ENCODE measurements at regions not wholly inside any gene's neighbourhood (a gene's known extent, or its start where the extent isn't known, plus 50 kb on each side); places are given as distances from the start of the nearest gene placed in this dataset.
A peak's percentile ranks its signal among the peaks of the same experiment; 100 is the strongest.

- intact Hi-C loops (cut with DNase I) = no loop called here
- ATAC-seq = no peak
- no peak for DNase-seq (ENCODE audit: low spot score)
Measured at GRCh38 chr4:179894066-179894778, 2349.0 kb upstream of the TENM3 start.

- intact Hi-C loops (cut with DNase I) = no loop called here
- DNase-seq (ENCODE audit: low spot score) (no peak), ATAC-seq (no peak)
Measured at GRCh38 chr4:179919587-179919986, 2323.6 kb upstream of the TENM3 start.

- no peak for ATAC-seq
Measured at GRCh38 chr4:179927473-179927872, 2315.7 kb upstream of the TENM3 start.

GRCh38 chr4:179941911-179942310 lies 2301.3 kb upstream of the TENM3 start:
- intact Hi-C loops (cut with DNase I) = no loop called here
- DNase-seq (ENCODE audit: low spot score) = no peak
- no peak for ATAC-seq

More at GRCh38 chr4:179927473-179927872, 2315.7 kb upstream of the TENM3 start:
- intact Hi-C loops (cut with DNase I) = loop anchor here (10.0 kb wide), 1 partner anchor 1253 kb away; no protein-coding TSS in a partner anchor
- DNase-seq (ENCODE audit: low spot score) = no peak

- no peak for DNase-seq (ENCODE audit: low spot score)
- intact Hi-C loops (cut with DNase I) = no loop called here
- ATAC-seq = no peak
Measured at GRCh38 chr4:179976777-179977176, 2266.4 kb upstream of the TENM3 start.

- DNase-seq (ENCODE audit: low spot score) = no peak
- no peak for ATAC-seq
- intact Hi-C loops (cut with DNase I) = no loop called here
Measured at GRCh38 chr4:179977378-179977777, 2265.8 kb upstream of the TENM3 start.

GRCh38 chr4:179981161-179981560 lies 2262.0 kb upstream of the TENM3 start:
- DNase-seq (ENCODE audit: low spot score) (no peak), ATAC-seq (no peak)
- intact Hi-C loops (cut with DNase I) = loop anchor here (5.0 kb wide), 1 partner anchor 1239 kb away; no protein-coding TSS in a partner anchor

GRCh38 chr4:179989975-179990374 lies 2253.2 kb upstream of the TENM3 start:
- intact Hi-C loops (cut with DNase I) = no loop called here
- ATAC-seq (no peak), DNase-seq (ENCODE audit: low spot score) (no peak)

- intact Hi-C loops (cut with DNase I) = no loop called here
- DNase-seq (ENCODE audit: low spot score) (no peak), ATAC-seq (no peak)
Measured at GRCh38 chr4:180009316-180009715, 2233.9 kb upstream of the TENM3 start.

- no peak for ATAC-seq
- no peak for DNase-seq (ENCODE audit: low spot score)
- intact Hi-C loops (cut with DNase I) = no loop called here
Measured at GRCh38 chr4:180028682-180029081, 2214.5 kb upstream of the TENM3 start.

GRCh38 chr4:180031330-180031729 lies 2211.9 kb upstream of the TENM3 start:
- intact Hi-C loops (cut with DNase I) = no loop called here
- DNase-seq (ENCODE audit: low spot score) = no peak
- no peak for ATAC-seq

GRCh38 chr4:180041576-180041975 lies 2201.6 kb upstream of the TENM3 start:
- no peak for DNase-seq (ENCODE audit: low spot score)
- no peak for ATAC-seq

GRCh38 chr4:180052629-180053028 lies 2190.6 kb upstream of the TENM3 start:
- DNase-seq (ENCODE audit: low spot score) (no peak), ATAC-seq (no peak)
- intact Hi-C loops (cut with DNase I) = no loop called here

More at GRCh38 chr4:180041576-180041975, 2201.6 kb upstream of the TENM3 start:
- intact Hi-C loops (cut with DNase I) = no loop called here

GRCh38 chr4:180054291-180054690 lies 2188.9 kb upstream of the TENM3 start:
- intact Hi-C loops (cut with DNase I) = no loop called here
- ATAC-seq (no peak), DNase-seq (ENCODE audit: low spot score) (no peak)

- DNase-seq (ENCODE audit: low spot score) (no peak), ATAC-seq (no peak)
- intact Hi-C loops (cut with DNase I) = no loop called here
Measured at GRCh38 chr4:180057299-180057721, 2185.9 kb upstream of the TENM3 start.

GRCh38 chr4:180057891-180058671 lies 2185.1 kb upstream of the TENM3 start:
- DNase-seq (ENCODE audit: low spot score) (no peak), ATAC-seq (peak; percentile 47)

GRCh38 chr4:180058691-180059215 lies 2184.4 kb upstream of the TENM3 start:
- DNase-seq (ENCODE audit: low spot score) (peak; percentile 61), ATAC-seq (peak; percentile 62)
- intact Hi-C loops (cut with DNase I) = no loop called here

More at GRCh38 chr4:180057891-180058671, 2185.1 kb upstream of the TENM3 start:
- intact Hi-C loops (cut with DNase I) = no loop called here

- DNase-seq (ENCODE audit: low spot score) = no peak
Measured at GRCh38 chr4:180059216-180059881, 2183.9 kb upstream of the TENM3 start.

GRCh38 chr4:180060159-180060889 lies 2182.9 kb upstream of the TENM3 start:
- ATAC-seq (no peak), DNase-seq (ENCODE audit: low spot score) (no peak)
- intact Hi-C loops (cut with DNase I) = no loop called here

More at GRCh38 chr4:180059216-180059881, 2183.9 kb upstream of the TENM3 start:
- ATAC-seq = no peak
- intact Hi-C loops (cut with DNase I) = no loop called here
